ENCODE measurements at regions not wholly inside any gene's neighbourhood (a gene's known extent, or its start where the extent isn't known, plus 50 kb on each side); places are given as distances from the start of the nearest gene placed in this dataset.

- no peak for TF ChIP-seq CTCF (IDR thresholded peaks at IDR 0.05; ENCODE audit: low read length)
- no peak for TF ChIP-seq EZH2phosphoT487 (IDR thresholded peaks at IDR 0.05; ENCODE audit: low read length)
Observed at GRCh38 chr22:49381595-49382450, 445.9 kb downstream of the BRD1 start.

All from MM.1S (cell line).